HepG2 (cell line): ENCODE measurements at regions not wholly inside any gene's neighbourhood (a gene's known extent, or its start where the extent isn't known, plus 50 kb on each side); places are given as distances from the start of the nearest gene placed in this dataset.

Source experiments
- ATAC-seq: fragments of 200-7000 bp; cut with Tn5 transposase; 3 replicates; pipeline ENCODE4 v1.9.1; 2020; ENCODE audit warnings: mild to moderate bottlenecking, moderate library complexity
- BruUV-seq: library from RNA; stranded (reverse); fragments of 400-500 nt; replicated peaks from 2 replicates; lab custom pipeline; 2021; lab: Mats Ljungman, UMichigan
- CTCF ChIA-PET: fragments of 300-600 bp; formaldehyde crosslinking; extraction: SDS; loops from one replicate; lab custom pipeline; 2021; ENCODE audit warnings: low total read pairs, inconsistent platforms, low intra/inter-chr PET ratio; lab: Yijun Ruan, JAX
- POLR2A ChIA-PET: fragments of 350-600 bp; sonication (Branson Sonifier 250); formaldehyde crosslinking; loops from one replicate; lab custom pipeline; 2020; ENCODE audit warnings: antibody characterized with exemption, inconsistent platforms; lab: Yijun Ruan, JAX
- DNase-seq: peaks from one replicate; pipeline ENCODE4 v3.0.0-alpha.2; 2015; ENCODE audit warnings: low spot score
- FAIRE-seq: peaks from 3 replicates; lab custom pipeline; 2011; peaks lifted over from hg19 to GRCh38; lab: Jason Lieb, UNC
- H2AFZ ChIP-seq: one replicate; pipeline ENCODE4 v1.6.1; 2011; ENCODE audit warnings: low read length, inconsistent platforms
- H3K27ac ChIP-seq: fragments of 300-600 bp; 3 replicates; pipeline ENCODE4 v1.8.0; 2011; ENCODE audit warnings: mixed run types, mild to moderate bottlenecking, mixed read lengths, low read length, inconsistent platforms; ENCODE audit not compliant: insufficient read depth; ENCODE audit errors: extremely low read length
- H3K27me3 ChIP-seq, 2 experiments: fragments of 200-600 bp in 1 of 2; 2 replicates in 1 of 2; 3 replicates in 1 of 2; pipeline versions ENCODE4 v1.6.0 to v1.8.0; 2011; ENCODE audit warnings: low read length in 2 of 2, mild to moderate bottlenecking in 2 of 2, moderate library complexity in 2 of 2, inconsistent platforms in 1 of 2; ENCODE audit not compliant: insufficient read depth in 2 of 2, control insufficient read depth in 1 of 2
- H3K36me3 ChIP-seq, 2 experiments: fragments of 200-600 bp in 1 of 2; replicated peaks in 1 of 2; 2 replicates in 1 of 2; 3 replicates in 1 of 2; pipeline versions ENCODE4 v1.5.1 to v1.8.0; 2011; ENCODE audit warnings: low read length in 2 of 2, inconsistent platforms in 1 of 2; ENCODE audit not compliant: insufficient read depth in 2 of 2, control insufficient read depth in 1 of 2
- H3K4me1 ChIP-seq: 2 replicates; pipeline ENCODE4 v1.5.1; 2012; ENCODE audit warnings: low read length, inconsistent platforms; ENCODE audit not compliant: insufficient read depth
- H3K4me2 ChIP-seq: 2 replicates; pipeline ENCODE4 v1.6.0; 2011; ENCODE audit warnings: low read depth, low read length, inconsistent platforms
- H3K4me3 ChIP-seq, 3 experiments: fragments of 200-600 bp in 1 of 3; sonication (generic), shearing (Covaris generic) in 1 of 3; replicated peaks in 1 of 3; 2 replicates each; pipeline ENCODE4 v1.5.1; 2011 to 2016; ENCODE audit warnings: low read length in 3 of 3, inconsistent platforms in 2 of 3, low read depth in 2 of 3, mild to moderate bottlenecking in 2 of 3, control low read depth in 1 of 3, mixed read lengths in 1 of 3; ENCODE audit not compliant: insufficient read depth in 1 of 3
- H3K79me2 ChIP-seq: one replicate; pipeline ENCODE4 v1.6.1; 2011; ENCODE audit warnings: low read length, inconsistent platforms; ENCODE audit not compliant: insufficient read depth
- H3K9ac ChIP-seq: 2 replicates; pipeline ENCODE4 v1.6.0; 2011; ENCODE audit warnings: mild to moderate bottlenecking, low read depth, low read length, inconsistent platforms; ENCODE audit not compliant: insufficient read depth
- H3K9me3 ChIP-seq: 2 replicates; pipeline ENCODE4 v1.5.1; 2012; ENCODE audit warnings: mild to moderate bottlenecking, low read length
- H4K20me1 ChIP-seq: 2 replicates; pipeline ENCODE4 v1.6.0; 2011; ENCODE audit warnings: inconsistent platforms, mild to moderate bottlenecking, low read length, moderate library complexity; ENCODE audit not compliant: insufficient read depth
- CBX2 ChIP-seq, 2 experiments: fragments of 200-600 bp in 1 of 2; sonication (generic); formaldehyde crosslinking in 1 of 2; IDR thresholded peaks; 2 replicates each; pipeline versions ENCODE4 v1.7.0 to v1.8.1; 2018 to 2022; ENCODE audit warnings: low read depth in 2 of 2, low read length in 1 of 2, mild to moderate bottlenecking in 1 of 2, missing genetic modification reagents in 1 of 2
- CREM ChIP-seq, 2 experiments: sonication (generic) in 1 of 2; formaldehyde crosslinking in 1 of 2; IDR thresholded peaks; 2 replicates each; pipeline versions ENCODE4 v1.4.0 to v1.6.1; 2016 to 2020; ENCODE audit warnings: antibody characterized with exemption in 1 of 2, mild to moderate bottlenecking in 1 of 2, missing genetic modification reagents in 1 of 2
- KAT7 ChIP-seq: IDR thresholded peaks from 2 replicates; pipeline ENCODE4 v1.6.1; 2018; ENCODE audit warnings: borderline replicate concordance, missing compliant biosample characterization
- MAFG ChIP-seq: sonication (generic); formaldehyde crosslinking; IDR thresholded peaks from 2 replicates; pipeline ENCODE4 v1.5.1; 2020; ENCODE audit warnings: mild to moderate bottlenecking, missing genetic modification reagents
- NR2F6 ChIP-seq, 2 experiments: IDR thresholded peaks; 2 replicates each; pipeline ENCODE4 v1.6.1; 2016; ENCODE audit warnings: antibody characterized with exemption in 1 of 2, mild to moderate bottlenecking in 1 of 2
- SP4 ChIP-seq: sonication (generic); formaldehyde crosslinking; IDR thresholded peaks from 2 replicates; pipeline ENCODE4 v1.8.1; 2023; ENCODE audit warnings: mild to moderate bottlenecking, missing genetic modification reagents
- ZNF138 ChIP-seq: sonication (generic); formaldehyde crosslinking; IDR thresholded peaks from 2 replicates; pipeline ENCODE4 v1.5.0; 2020; ENCODE audit warnings: mild to moderate bottlenecking, low read depth, missing genetic modification reagents
- ZNF205 ChIP-seq: IDR thresholded peaks from 2 replicates; pipeline ENCODE4 v1.6.1; 2018; ENCODE audit warnings: missing biosample characterization, missing genetic modification reagents
- ZNF432 ChIP-seq: sonication (generic); formaldehyde crosslinking; IDR thresholded peaks from 2 replicates; pipeline ENCODE4 v1.5.0; 2020; ENCODE audit warnings: missing genetic modification reagents, mild to moderate bottlenecking, borderline replicate concordance
- ZNF468 ChIP-seq: sonication (generic); formaldehyde crosslinking; IDR thresholded peaks from 2 replicates; pipeline ENCODE4 v1.8.0; 2022; ENCODE audit warnings: mild to moderate bottlenecking, moderate library complexity, missing genetic modification reagents
- ZNF839 ChIP-seq: sonication (generic); formaldehyde crosslinking; IDR thresholded peaks from 2 replicates; pipeline ENCODE4 v1.4.0; 2020; ENCODE audit warnings: missing genetic modification reagents, mild to moderate bottlenecking, borderline replicate concordance
- WGBS: methylation state at CpG from one replicate; pipeline ENCODE4 v1.1.6; 2017; ENCODE audit warnings: low lambda C conversion rate; 5-methylcytosine and 5-hydroxymethylcytosine counted together
- in situ Hi-C: cut with HindIII; loops from 2 replicates; pipeline ENCODE4 v1.10.0; 2017; ENCODE audit warnings: low pct_unique_long_range_greater_than_20kb; ENCODE audit not compliant: extremely low pct_ligation_motif_present
- intact Hi-C: fragments of 100-400 bp; cut with micrococcal nuclease; formaldehyde crosslinking; loops from one replicate; pipeline ENCODE4 v1.10.0; 2022; ENCODE audit not compliant: unreplicated experiment
- TF ChIP-seq, protein P1 (sequence below): sonication (generic); formaldehyde crosslinking; IDR thresholded peaks from 2 replicates; pipeline ENCODE4 v1.9.0; 2021; ENCODE audit warnings: missing genetic modification reagents, borderline replicate concordance
- TF ChIP-seq, protein P2 (sequence below): sonication (generic); formaldehyde crosslinking; IDR thresholded peaks from 2 replicates; pipeline ENCODE4 v1.4.0; 2020; ENCODE audit warnings: missing genetic modification reagents
- TF ChIP-seq, protein P3 (sequence below): sonication (generic); formaldehyde crosslinking; conservative IDR thresholded peaks from 2 replicates; pipeline ENCODE4 v1.4.0; 2020; ENCODE audit warnings: missing genetic modification reagents

DNA sequence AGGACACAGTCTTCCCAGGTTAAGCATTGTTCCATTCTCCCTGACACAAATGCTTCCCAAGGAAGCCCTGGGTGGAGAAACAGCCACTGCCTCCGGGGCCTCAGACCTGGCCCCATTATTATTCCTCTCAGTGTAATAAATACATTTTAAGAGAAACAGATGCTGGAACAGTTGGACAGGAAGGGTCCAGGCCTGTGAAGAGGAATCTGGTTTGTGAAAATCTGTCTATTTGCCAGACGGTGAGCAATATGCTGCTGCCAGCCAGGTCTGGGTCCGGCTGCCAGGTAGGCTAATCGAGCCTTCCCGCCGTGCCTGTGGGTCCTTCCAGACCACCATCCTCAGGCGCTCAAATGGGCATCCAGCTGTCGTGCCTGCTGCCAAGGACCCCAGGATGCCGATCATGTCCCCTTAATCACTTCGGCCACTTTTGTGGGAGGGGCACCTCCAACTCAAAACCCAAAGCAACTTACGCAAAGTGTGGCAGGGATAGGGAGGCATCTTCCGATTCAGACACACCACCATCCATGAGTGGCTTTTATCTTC is 528.4 kb downstream of the MIAT start:
- TF ChIP-seq ZNF432 (CRISPR knock-in tag) (no peak), ZNF205 (CRISPR knock-in tag) (no peak), ZNF468 (CRISPR knock-in tag) (no peak), KAT7 (CRISPR knock-in tag) (no peak), SP4 (CRISPR knock-in tag) (no peak), CREM (IDR thresholded peaks at IDR 0.05) (no peak), CREM (CRISPR knock-in tag; IDR thresholded peaks at IDR 0.05) (no peak), ZNF839 (CRISPR knock-in tag) (no peak), CBX2 (IDR thresholded peaks at IDR 0.05; ENCODE audit: low read depth, low read length) (no peak), CBX2 (CRISPR knock-in tag; IDR thresholded peaks at IDR 0.05; ENCODE audit: low read depth) (no peak), ZNF138 (CRISPR knock-in tag) (no peak), NR2F6 (IDR thresholded peaks at IDR 0.05) (no peak), NR2F6 (CRISPR knock-in tag; IDR thresholded peaks at IDR 0.05) (no peak), MAFG (CRISPR knock-in tag) (no peak)
- TF ChIP-seq, protein P1, sequence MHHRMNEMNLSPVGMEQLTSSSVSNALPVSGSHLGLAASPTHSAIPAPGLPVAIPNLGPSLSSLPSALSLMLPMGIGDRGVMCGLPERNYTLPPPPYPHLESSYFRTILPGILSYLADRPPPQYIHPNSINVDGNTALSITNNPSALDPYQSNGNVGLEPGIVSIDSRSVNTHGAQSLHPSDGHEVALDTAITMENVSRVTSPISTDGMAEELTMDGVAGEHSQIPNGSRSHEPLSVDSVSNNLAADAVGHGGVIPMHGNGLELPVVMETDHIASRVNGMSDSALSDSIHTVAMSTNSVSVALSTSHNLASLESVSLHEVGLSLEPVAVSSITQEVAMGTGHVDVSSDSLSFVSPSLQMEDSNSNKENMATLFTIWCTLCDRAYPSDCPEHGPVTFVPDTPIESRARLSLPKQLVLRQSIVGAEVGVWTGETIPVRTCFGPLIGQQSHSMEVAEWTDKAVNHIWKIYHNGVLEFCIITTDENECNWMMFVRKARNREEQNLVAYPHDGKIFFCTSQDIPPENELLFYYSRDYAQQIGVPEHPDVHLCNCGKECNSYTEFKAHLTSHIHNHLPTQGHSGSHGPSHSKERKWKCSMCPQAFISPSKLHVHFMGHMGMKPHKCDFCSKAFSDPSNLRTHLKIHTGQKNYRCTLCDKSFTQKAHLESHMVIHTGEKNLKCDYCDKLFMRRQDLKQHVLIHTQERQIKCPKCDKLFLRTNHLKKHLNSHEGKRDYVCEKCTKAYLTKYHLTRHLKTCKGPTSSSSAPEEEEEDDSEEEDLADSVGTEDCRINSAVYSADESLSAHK = no peak
- TF ChIP-seq, protein P2, sequence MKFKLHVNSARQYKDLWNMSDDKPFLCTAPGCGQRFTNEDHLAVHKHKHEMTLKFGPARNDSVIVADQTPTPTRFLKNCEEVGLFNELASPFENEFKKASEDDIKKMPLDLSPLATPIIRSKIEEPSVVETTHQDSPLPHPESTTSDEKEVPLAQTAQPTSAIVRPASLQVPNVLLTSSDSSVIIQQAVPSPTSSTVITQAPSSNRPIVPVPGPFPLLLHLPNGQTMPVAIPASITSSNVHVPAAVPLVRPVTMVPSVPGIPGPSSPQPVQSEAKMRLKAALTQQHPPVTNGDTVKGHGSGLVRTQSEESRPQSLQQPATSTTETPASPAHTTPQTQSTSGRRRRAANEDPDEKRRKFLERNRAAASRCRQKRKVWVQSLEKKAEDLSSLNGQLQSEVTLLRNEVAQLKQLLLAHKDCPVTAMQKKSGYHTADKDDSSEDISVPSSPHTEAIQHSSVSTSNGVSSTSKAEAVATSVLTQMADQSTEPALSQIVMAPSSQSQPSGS = no peak
- TF ChIP-seq, protein P3, sequence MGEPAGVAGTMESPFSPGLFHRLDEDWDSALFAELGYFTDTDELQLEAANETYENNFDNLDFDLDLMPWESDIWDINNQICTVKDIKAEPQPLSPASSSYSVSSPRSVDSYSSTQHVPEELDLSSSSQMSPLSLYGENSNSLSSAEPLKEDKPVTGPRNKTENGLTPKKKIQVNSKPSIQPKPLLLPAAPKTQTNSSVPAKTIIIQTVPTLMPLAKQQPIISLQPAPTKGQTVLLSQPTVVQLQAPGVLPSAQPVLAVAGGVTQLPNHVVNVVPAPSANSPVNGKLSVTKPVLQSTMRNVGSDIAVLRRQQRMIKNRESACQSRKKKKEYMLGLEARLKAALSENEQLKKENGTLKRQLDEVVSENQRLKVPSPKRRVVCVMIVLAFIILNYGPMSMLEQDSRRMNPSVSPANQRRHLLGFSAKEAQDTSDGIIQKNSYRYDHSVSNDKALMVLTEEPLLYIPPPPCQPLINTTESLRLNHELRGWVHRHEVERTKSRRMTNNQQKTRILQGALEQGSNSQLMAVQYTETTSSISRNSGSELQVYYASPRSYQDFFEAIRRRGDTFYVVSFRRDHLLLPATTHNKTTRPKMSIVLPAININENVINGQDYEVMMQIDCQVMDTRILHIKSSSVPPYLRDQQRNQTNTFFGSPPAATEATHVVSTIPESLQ (CRISPR knock-in tag) = no peak
- 0 out of 5 replicates have a peak, but pooled peaks cover 2 to 3% of the 10 kb centered on the region in 2 experiments for H3K27me3 ChIP-seq
- BruUV-seq = no TSS peak
- ATAC-seq (no peak), FAIRE-seq (no peak), DNase-seq (no peak)
- 35% methylated on average over 8 of the region's 12 CpGs for WGBS
- no peak overlapping the region for H3K27ac ChIP-seq
- H2AFZ ChIP-seq = no peak overlapping the region
- no peaks in the 10 kb centered on the region for H3K36me3 ChIP-seq
- H3K9ac ChIP-seq = no peak overlapping the region
- CTCF ChIA-PET = no interaction called here
- no peaks in the 10 kb centered on the region for H3K4me1 ChIP-seq
- intact Hi-C loops (no loop called here), in situ Hi-C loops (no loop called here)
- peaks cover 1% of the 10 kb centered on the region; the same call in 1 of the 2 replicates for H3K9me3 ChIP-seq
- no peaks in the 10 kb centered on the region for H4K20me1 ChIP-seq
- POLR2A ChIA-PET = no interaction called here
- H3K79me2 ChIP-seq = no peaks in the 10 kb centered on the region
- no peak overlapping the region for H3K4me3 ChIP-seq
- no peak overlapping the region for H3K4me2 ChIP-seq
